Mammary epithelial cell (primary cell): ENCODE measurements at regions not wholly inside any gene's neighbourhood (a gene's known extent, or its start where the extent isn't known, plus 50 kb on each side); places are given as distances from the start of the nearest gene placed in this dataset.

Experiments used
- CTCF ChIP-seq, 2 donors: IDR thresholded peaks in 1 of 2; conservative IDR thresholded peaks in 1 of 2; 2 replicates each; pipeline ENCODE4 v1.5.1; 2011 to 2012; ENCODE audit warnings: inconsistent platforms in 2 of 2, low read length in 2 of 2, mild to moderate bottlenecking in 2 of 2, control low read depth in 1 of 2, low read depth in 1 of 2; ENCODE audit not compliant: insufficient read depth in 1 of 2; ENCODE audit errors: extremely low read depth in 1 of 2
- EZH2 ChIP-seq: IDR thresholded peaks from 2 replicates; pipeline ENCODE4 v1.6.1; 2012; ENCODE audit warnings: low read length, inconsistent platforms, borderline replicate concordance

GRCh38 chr3:102225005-102225404, 209.8 kb upstream of the ZPLD1 start:
- TF ChIP-seq CTCF (conservative IDR thresholded peaks at IDR 0.05 in 1 of 2, IDR thresholded peaks at IDR 0.05 in 1 of 2; ENCODE audit: extremely low read depth in 1 of 2, insufficient read depth in 1 of 2, low read depth in 1 of 2, low read length in 2 of 2): no peak
- TF ChIP-seq EZH2: no peak
